ENCODE measurements at regions not wholly inside any gene's neighbourhood (a gene's known extent, or its start where the extent isn't known, plus 50 kb on each side); places are given as distances from the start of the nearest gene placed in this dataset.

GRCh38 chr13:88979465-88980175 lies 1308.4 kb downstream of the SLITRK5 start:
- TF ChIP-seq CTCF (IDR thresholded peaks at IDR 0.05), result peak in 2 of 6 experiments; percentile 10 to 17
- no peak for TF ChIP-seq POLR2A (IDR thresholded peaks at IDR 0.05)

Measured in thyroid gland (tissue), 4 donors.